HUDEP-2 (cell line): ENCODE measurements at regions not wholly inside any gene's neighbourhood (a gene's known extent, or its start where the extent isn't known, plus 50 kb on each side); places are given as distances from the start of the nearest gene placed in this dataset.

Experiments used
- DNase-seq, 76 experiments: peaks; one replicate each; lab custom pipeline; 2025; ENCODE audit not compliant: unreplicated experiment in 76 of 76; lab: John Stamatoyannopoulos, UW

DNA sequence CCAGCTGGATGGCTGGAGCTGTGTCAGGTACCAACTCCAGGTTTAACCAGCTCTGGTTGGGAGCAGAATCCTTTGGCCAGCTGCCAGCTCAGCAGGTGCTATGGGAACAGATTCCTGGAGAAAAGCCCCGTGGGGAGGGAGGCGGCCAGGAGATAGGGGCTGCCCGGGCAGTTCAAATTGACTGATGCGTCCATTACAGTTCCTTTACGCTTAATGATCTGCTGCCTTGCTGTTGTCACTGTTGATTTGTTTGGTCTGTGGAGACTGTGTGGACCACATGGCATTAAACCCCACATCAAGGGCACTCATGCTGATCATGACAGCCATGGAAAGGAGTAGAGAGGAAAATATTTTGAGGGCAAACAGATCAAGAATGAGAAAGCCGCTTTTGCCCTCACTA lies 200.0 kb downstream of the TSN start:
- no peak for DNase-seq

DNA sequence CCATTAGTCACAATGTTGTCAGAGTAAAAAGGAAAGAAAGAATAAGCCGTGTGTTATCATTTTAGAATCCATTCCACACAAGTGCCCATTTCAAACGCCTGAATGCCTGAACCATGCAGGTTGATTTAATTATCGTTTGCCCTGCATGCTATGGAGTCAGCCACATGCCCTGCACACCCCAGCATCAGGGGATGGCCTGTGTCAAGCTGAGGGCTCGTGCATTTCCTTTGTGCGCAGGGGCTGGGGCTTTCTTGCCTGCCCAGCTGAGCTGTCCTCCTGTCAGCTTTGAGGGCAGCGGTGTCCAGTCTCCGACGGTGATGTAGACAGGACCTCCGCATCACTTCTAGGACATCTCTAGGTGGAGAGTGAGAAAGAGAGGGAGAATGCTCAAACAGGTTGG lies 200.4 kb downstream of the TSN start:
- DNase-seq: no peak

DNA sequence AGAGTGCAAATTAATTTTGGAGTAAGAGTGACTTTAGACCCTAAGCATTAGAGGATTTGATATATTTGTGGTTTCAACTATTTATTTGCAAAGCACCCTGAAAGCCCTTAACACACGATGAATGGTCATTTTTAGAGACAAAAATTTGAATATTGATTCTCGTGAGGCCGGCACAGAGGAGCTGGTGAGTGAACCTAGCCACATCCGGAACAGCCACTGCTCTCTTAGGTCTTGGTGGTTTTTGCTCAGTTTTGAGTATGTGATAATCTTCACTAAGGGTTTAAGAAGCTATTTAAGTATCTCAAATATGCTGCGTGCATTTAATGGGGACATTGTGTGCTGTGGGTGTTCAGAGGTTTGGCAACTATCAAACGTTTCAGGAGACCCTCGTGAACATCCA lies 204.8 kb downstream of the TSN start:
- no peak for DNase-seq

DNA sequence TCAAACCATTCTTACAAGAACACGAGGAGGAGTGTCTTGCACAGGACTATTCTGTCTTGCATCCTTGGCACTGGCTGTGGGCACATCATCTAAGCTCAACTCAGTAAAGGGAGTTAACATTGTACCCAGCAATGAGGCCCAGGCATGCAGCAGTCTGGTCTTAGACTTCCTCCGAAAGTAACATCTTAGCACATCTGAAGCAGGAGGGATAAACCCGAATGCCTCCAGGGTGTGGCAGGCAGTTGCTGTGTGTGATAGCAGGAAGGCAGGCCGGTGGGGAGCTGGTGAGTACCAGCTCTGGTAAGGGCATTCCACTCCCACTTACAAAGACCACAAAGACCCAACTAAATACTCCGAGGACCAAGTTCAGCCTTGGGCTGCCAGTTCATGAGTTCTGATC lies 206.3 kb downstream of the TSN start:
- no peak for DNase-seq

DNA sequence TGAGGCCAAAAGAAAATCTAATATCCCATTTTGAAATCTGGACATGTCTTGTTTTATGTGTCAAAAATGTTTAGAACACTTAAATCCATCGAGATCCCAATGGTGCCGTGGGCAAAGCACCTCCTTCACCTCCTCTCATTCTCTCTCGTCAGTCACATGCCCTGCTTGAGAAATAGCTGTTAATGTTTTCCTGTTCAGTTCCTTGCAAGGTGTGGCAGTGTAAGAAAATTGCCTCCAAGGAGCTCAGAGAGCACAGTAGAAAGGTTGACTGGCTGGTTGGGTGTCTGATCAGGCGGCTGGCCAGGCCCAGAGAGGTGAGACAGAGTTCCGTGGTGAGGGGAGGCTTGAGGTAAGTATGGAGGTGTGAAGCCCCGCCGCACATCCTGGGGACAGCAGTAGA lies 210.2 kb downstream of the TSN start:
- DNase-seq: no peak

DNA sequence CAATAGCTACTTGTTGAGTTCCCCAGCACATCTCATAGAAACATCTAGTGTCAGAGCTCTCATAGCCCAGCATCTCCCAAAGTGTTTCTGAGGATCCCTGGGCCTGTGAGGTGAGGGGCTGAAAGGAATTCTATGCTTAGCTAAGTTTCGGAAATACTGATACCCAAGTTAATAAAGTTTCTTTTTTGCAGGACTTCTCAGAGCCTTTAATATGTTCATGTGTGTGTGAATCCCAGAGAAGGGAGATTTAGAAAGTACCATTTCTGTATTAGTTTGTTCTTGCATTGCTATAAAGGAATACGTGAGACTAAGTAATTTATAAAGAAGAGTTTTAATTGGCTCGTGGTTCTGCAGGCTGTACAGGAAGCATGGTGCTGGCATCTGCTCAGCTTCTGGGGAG lies 211.2 kb downstream of the TSN start:
- no peak for DNase-seq

DNA sequence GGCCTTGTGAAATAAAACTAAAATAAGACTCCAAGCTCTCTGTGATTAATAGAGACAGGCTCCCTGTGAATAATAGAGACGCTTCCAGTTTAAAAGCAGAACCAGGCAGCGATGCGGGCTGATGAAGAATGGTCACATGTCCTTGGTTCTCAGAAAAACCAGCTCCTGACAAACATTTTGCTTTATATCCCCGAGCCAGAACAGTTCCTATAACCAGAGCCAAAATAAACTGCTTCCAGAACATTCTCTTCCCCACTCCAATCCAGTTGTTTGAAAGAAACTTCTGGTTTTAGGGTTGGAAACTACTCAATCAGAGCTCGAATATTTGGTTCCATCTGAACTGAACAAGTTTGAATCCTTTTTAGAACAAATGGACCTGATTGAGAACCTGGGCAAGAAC lies 213.7 kb downstream of the TSN start:
- DNase-seq: no peak

DNA sequence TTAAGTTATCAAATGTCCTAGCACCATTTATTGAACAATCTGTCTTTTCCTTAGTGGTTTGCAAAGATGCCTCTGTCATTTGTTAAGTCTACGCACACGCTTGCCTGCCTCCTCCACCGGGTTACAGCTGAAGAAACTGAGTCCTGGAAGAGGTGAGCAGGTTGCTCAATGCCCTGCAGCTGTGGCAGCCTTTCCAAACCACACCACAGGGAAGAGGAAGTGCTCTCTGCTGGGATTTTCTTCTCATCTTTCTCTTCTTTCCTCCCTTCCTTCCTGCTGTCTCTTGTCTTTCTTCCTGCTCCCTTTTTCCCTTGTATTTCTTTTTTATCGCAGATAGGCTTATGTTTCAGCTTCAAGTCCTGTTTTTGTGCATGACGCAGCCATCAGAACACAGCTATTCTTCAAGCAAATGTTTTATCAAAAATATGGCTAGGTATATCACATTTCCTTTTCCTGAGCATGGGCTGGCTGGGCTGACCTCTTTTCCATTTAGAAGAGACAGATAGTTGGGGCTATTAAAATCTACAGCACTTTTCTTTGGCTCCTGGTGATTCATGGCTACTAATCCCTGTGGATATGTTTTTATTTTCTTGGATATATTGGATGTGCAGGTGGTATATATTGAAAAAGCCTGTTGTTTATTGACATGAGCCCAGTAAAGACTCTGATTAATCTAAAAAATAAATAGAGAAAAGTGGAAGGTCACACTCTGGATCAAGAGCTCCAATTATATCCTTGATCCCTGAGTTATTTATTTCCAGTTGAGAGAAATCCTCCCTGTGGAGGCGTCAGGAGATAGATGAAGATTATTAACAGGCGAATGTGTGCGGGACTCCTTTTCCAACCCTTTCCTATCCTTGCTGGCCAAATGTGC lies 214.6 kb downstream of the TSN start:
- DNase-seq: no peak

DNA sequence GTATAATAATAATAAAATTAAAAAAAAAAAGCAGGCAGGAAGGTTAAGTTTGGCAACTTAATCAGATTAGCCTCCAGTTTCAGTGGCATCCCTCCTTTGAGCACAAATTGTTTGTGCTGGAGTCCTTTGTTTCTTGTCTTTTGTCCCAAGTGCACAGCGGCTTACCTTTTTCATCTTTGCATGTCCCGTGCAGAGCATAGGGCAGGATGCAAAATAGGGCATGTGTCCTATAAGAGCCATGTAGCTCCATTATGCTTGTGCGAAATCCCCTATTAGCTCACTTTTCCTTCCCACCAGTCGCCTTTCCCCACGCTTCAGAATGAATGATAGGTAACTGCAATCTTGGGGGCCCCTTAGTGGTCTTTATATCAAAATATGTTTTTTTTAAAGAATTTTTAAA lies 216.8 kb downstream of the TSN start:
- no peak for DNase-seq

DNA sequence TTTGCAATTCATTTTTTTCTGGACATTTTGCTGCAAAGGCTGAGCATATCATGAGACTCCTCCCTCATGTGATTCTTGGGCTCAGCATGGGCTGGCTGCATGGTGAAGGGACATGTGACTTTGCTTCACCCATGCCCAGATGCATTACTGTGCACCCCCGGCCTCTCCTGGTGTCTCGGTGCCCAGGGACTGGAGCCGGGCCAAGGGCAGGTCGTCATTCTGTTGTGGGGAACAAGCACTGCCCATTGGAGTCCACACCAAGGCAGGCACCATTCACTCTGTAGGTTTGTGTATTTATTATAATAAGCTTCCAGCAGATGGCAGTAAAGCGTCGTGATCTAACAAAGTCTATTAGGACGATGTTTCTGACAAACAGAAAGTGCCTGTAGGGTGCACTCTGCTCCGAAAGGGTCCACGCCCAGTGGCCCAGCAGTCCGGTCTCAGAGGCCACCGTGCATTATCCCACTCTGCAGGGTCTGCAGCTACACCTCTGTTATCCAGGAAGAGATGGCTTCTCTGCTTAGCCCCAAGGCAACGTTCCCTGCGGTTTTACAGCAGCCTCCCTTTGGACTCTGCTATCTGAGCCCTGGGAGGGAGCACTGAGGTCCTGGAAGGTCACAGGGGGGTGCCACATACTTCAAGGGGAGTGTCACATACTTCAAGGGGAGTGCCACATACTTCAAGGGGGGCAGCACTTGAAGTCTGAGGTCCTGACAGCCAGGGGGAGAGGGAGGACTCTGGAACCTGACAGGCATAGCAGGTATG lies 219.6 kb downstream of the TSN start:
- peak in 62 of 76 experiments; percentile 6 to 78 (median 44) for DNase-seq

DNA sequence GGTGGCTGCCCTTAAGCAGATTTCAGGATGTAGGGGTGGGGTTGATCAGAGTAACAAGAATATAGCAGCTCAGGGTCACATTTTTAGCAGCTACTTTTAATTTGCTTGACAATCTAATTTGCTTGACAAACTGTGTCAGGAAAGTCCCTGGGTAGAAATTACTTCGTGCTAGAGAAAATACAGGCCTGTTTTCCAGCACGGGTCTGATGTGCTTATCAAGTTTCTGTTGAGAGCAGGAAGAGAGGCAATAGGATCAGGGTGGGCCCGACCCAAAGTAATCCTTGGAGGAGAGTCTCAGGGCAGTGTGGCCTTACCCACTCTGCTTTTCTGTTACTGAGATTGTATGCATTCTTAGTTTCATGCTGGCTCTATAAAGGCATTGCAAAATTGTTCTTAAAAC lies 221.5 kb downstream of the TSN start:
- no peak for DNase-seq

DNA sequence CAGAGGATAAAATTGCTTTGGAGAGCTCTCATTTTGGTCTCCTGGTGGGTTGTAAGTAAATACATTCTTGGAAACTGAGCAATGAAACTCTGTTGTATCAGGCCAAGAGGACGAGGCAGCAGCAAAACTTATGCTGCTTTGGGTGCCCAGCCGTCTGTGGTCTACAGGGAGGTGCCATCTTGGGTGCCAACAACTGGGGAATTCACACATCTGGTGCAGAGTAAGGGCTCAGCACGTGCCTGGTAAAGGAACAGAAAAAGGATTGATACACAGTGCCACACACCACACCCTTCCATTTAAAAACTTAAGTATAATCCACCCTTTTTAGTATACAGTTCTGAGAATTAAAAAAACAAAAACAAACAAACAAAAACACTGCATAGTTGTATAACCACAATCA lies 221.9 kb downstream of the TSN start:
- DNase-seq: no peak

DNA sequence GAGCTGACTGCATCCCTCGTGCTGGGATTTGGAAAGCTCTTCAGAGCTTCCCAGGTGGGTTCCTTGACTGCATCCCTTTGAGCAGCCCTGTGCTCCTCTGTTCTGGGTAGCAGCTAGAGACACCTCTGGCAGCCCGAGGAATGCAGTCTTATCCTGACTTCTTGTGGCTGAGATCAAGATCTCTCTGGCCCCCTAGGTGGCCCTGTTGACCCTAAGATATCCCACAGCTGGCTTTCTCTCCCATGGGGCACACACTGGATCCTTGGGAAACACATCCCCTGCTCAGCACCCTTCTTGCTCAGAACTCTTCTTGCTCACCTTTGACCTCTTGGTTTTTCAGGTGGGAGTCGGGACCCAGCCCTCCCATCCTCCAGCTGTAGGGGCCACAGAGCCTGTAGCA lies 237.2 kb downstream of the TSN start:
- DNase-seq: no peak

DNA sequence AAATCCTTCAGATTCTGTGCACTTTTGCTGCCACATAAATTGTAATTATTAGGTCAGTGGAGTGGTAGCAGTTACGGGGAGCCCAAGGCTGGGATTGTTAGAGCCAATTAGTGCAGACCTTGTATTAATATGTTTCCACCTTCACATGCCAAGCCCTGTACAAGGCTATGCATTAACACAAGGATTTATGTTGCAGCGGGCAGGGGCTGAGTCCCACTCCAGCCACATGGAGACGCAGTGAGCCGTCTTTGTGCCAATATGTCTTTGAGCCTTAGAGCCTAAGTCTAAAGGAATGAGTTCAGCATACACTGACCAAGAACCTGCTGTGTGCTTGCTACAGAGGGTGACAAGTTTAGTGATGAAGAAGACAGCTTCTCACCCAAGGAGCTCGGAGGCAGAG lies 238.2 kb downstream of the TSN start:
- peak in 2 of 76 experiments; percentile 2 to 9 for DNase-seq

DNA sequence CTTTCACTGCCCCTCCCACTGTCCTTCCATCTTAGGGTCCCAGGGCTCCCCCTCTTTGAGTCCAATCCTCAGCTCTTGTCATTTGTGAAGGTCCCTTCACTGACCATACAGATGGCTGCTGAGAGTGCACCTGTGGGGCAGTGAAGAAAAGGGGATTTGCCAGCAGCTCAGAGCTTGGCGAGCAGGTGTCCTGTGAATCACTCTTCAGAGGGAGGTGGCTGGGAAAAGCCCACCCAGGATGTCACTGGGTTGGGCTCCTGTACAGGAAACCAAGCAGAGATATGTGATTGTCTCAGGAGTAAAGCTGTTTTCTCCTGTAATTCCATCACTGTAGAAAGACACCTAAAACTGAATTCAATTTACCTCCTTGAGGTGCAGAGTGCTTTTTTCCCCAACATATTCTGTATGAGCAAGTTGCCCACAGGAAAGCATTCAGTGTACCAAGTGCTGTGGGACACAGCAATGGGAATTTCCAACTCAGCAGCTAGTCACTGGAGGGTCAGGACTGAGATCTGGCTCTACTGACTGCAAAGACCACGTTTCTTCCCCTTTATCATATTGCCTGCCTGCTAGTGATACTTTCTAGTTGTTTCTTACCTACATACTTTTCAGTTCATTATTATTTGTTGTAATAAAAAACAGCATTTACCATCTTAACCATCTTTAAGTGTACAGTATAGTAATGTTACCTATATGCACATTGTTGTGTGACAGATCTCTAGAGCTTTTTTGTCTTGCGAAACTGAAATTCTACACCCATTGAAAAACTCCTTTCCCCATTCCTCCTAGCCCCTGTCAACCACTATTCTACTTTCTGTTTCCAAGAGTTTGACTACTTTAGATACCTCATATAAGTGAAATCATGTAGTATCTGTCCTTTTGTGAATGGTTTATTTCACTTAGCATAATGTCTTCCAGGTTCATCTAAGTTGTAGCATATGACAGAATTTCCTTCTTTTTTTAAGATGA lies 239.1 kb downstream of the TSN start:
- DNase-seq: no peak

DNA sequence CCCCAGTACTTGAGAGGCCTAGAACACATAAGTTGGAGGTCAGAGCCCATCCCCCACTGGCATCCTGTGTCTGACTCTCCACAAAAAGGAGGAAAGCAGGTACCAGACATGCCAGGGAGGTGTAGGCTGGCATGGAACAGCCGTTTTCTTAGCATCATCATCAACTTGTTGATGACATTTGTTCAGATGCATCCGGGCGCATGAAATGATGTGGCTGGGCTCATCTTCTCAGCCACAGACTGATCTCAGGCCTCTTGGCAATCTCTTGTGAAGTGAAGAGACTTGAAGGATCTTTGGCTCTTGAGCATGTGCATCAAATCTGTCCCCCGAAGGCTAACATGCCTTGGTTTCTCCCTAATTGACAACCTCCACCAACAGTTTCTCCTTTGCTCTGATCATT lies 243.3 kb downstream of the TSN start:
- no peak for DNase-seq

DNA sequence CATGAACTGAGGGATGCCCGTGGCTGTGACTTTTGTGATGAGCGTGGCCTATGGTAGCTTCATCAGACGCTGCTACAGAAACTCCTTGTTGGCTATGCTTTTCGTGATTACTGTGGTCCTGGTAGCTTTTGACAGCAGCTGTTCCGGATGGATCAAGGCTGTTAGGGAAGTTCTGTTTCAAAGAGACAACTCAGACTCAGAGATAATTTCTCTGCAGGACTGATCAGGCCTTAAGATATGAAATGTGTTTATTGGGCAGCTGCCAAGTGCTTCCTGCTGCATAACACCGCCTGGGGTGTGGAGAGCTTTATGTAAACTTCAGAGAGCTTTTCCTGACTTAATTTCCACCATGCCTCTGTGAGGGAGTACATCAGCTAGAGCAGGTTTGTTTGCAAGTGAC lies 243.8 kb downstream of the TSN start:
- DNase-seq: peak in 30 of 76 experiments; percentile 1 to 44 (median 21)

DNA sequence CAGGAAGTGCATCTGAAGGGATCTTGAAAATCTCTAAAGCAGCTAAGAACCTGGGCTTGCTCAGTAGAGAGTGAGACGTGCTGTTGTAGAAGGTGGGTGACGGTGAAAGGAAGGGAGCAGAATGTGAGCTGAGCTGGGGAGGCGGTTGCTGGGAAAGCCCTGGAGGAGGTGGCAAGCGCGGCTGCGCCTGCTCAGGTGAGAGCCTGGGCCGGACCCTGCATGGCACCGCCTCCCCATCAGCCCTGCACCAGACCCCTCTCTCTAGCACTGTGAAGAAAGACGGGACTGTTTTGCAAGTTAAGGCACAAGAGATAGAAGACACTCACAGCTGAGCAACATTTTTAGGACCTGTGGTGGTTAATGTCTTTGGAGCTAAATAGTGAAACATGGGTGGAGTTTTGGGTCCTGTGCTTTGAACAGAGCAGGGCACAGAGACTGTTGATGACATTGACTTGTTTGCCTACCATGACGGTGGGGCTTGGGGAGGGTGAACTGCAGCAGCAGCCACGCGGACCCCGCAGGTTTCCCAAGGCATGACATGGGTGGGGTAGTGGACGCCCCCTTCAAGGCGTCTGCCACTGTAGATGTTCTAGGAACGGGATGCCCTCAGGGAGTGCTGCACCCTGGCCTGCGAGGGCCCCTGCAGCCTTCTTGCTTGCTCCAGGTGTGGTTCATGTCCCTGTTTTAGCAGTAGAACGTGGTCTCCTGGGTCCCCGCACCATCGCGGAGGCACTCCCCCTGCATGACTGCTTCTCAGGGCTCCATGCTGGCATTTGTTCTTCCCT lies 245.3 kb downstream of the TSN start:
- no peak for DNase-seq

DNA sequence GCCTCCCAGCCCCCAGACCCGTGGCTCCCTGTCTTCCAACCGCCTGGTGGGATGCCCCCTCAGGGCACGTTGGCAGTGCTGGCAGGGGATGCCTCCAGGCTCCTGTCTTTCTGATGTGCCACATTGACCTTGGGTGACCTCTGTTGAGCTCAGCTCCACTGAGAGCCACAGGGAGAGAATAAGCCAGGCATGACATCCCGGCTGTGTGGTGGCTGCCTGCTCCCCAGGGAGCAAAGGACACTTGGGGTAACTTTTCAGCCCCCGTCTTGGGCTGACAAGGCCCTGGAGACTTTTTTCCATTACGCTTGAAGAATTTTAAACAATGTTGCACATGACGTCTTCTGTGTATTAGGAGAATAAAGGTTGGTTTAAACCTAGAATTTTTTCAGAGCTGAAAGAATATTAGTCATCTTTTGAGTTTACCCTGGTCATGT lies 246.0 kb downstream of the TSN start:
- no peak for DNase-seq
